IPS-18c (cell line): ENCODE measurements at regions not wholly inside any gene's neighbourhood (a gene's known extent, or its start where the extent isn't known, plus 50 kb on each side); places are given as distances from the start of the nearest gene placed in this dataset.

Experiments
- H3K4me3 ChIP-seq: 2 replicates; pipeline ENCODE4 v1.7.0; 2013; ENCODE audit warnings: low read depth, mild to moderate bottlenecking, low read length, moderate library complexity; ENCODE audit not compliant: insufficient read depth
- H3K9me3 ChIP-seq: one replicate; pipeline ENCODE4 v1.6.1; 2013; ENCODE audit warnings: mild to moderate bottlenecking, low read length, moderate library complexity; ENCODE audit not compliant: control insufficient read depth, insufficient read depth

- Histone ChIP-seq H3K4me3 (no peak overlapping the region), H3K9me3 (no peaks in the 10 kb centered on the region)
Measured at GRCh38 chr13:53182724-53183123, 154.1 kb downstream of the OLFM4 start.

- H3K9me3 ChIP-seq: no peaks in the 10 kb centered on the region
- no peak overlapping the region for H3K4me3 ChIP-seq
Measured at GRCh38 chr13:53188120-53188519, 159.5 kb downstream of the OLFM4 start.

- Histone ChIP-seq H3K4me3 (no peak overlapping the region), H3K9me3 (no peaks in the 10 kb centered on the region)
Measured at GRCh38 chr13:53189162-53189561, 160.5 kb downstream of the OLFM4 start.

- Histone ChIP-seq H3K4me3 (no peak overlapping the region), H3K9me3 (no peaks in the 10 kb centered on the region)
Measured at GRCh38 chr13:53191091-53191490, 162.5 kb downstream of the OLFM4 start.

GRCh38 chr13:53197424-53197823, 168.8 kb downstream of the OLFM4 start:
- peaks cover 2% of the 10 kb centered on the region for H3K9me3 ChIP-seq
- H3K4me3 ChIP-seq: no peak overlapping the region

GRCh38 chr13:53198017-53198416, 169.4 kb downstream of the OLFM4 start:
- no peak overlapping the region for H3K4me3 ChIP-seq
- H3K9me3 ChIP-seq: peaks cover 2% of the 10 kb centered on the region

GRCh38 chr13:53198736-53199135, 170.1 kb downstream of the OLFM4 start:
- no peak overlapping the region for H3K4me3 ChIP-seq
- peaks cover 2% of the 10 kb centered on the region for H3K9me3 ChIP-seq

- no peak overlapping the region for H3K4me3 ChIP-seq
- H3K9me3 ChIP-seq: peaks cover 2% of the 10 kb centered on the region
Measured at GRCh38 chr13:53200075-53200474, 171.5 kb downstream of the OLFM4 start.

- H3K9me3 ChIP-seq: peaks cover 2% of the 10 kb centered on the region
- H3K4me3 ChIP-seq: peak overlapping the region; percentile 55
Measured at GRCh38 chr13:53200498-53201453, 172.2 kb downstream of the OLFM4 start.

- peaks cover 2% of the 10 kb centered on the region for H3K9me3 ChIP-seq
- H3K4me3 ChIP-seq: no peak overlapping the region; the same call in 1 of the 2 replicates
Measured at GRCh38 chr13:53201454-53202225, 173.0 kb downstream of the OLFM4 start.

- Histone ChIP-seq H3K4me3 (no peak overlapping the region), H3K9me3 (peaks cover 2% of the 10 kb centered on the region)
Measured at GRCh38 chr13:53204598-53204997, 176.0 kb downstream of the OLFM4 start.

- no peak overlapping the region for H3K4me3 ChIP-seq
- H3K9me3 ChIP-seq: no peaks in the 10 kb centered on the region
Measured at GRCh38 chr13:53206455-53206854, 177.8 kb downstream of the OLFM4 start.

GRCh38 chr13:53207556-53207955, 178.9 kb downstream of the OLFM4 start:
- Histone ChIP-seq H3K4me3 (no peak overlapping the region), H3K9me3 (no peaks in the 10 kb centered on the region)

- Histone ChIP-seq H3K9me3 (no peaks in the 10 kb centered on the region), H3K4me3 (no peak overlapping the region)
Measured at GRCh38 chr13:53214433-53214832, 185.8 kb downstream of the OLFM4 start.

- H3K9me3 ChIP-seq: no peaks in the 10 kb centered on the region
Measured at GRCh38 chr13:53215563-53215962, 186.9 kb downstream of the OLFM4 start.

GRCh38 chr13:53216773-53217172, 188.2 kb downstream of the OLFM4 start:
- no peaks in the 10 kb centered on the region for H3K9me3 ChIP-seq
- no peak overlapping the region for H3K4me3 ChIP-seq

More at GRCh38 chr13:53215563-53215962, 186.9 kb downstream of the OLFM4 start:
- no peak overlapping the region for H3K4me3 ChIP-seq

GRCh38 chr13:53217194-53217593, 188.6 kb downstream of the OLFM4 start:
- Histone ChIP-seq H3K9me3 (no peaks in the 10 kb centered on the region), H3K4me3 (no peak overlapping the region)

- H3K9me3 ChIP-seq: peaks cover 2% of the 10 kb centered on the region
- H3K4me3 ChIP-seq: no peak overlapping the region
Measured at GRCh38 chr13:53220038-53220437, 191.4 kb downstream of the OLFM4 start.
